ENCODE measurements at regions not wholly inside any gene's neighbourhood (a gene's known extent, or its start where the extent isn't known, plus 50 kb on each side); places are given as distances from the start of the nearest gene placed in this dataset.

- no peak for DNase-seq
Measured at GRCh38 chr11:112765337-112765736, 195.9 kb upstream of the NCAM1 start.

- DNase-seq, result no peak
Measured at GRCh38 chr11:112769170-112769569, 192.1 kb upstream of the NCAM1 start.

- no peak for DNase-seq
Measured at GRCh38 chr11:112769584-112769983, 191.6 kb upstream of the NCAM1 start.

- no peak for DNase-seq
Measured at GRCh38 chr11:112770033-112770432, 191.2 kb upstream of the NCAM1 start.

- DNase-seq, result no peak
Measured at GRCh38 chr11:112770487-112770886, 190.7 kb upstream of the NCAM1 start.

GRCh38 chr11:112771851-112772250, 189.4 kb upstream of the NCAM1 start:
- peak; percentile 28 for DNase-seq

- DNase-seq, result no peak
Measured at GRCh38 chr11:112773264-112773663, 188.0 kb upstream of the NCAM1 start.

- DNase-seq, result no peak
Measured at GRCh38 chr11:112776834-112777233, 184.4 kb upstream of the NCAM1 start.

GRCh38 chr11:112777283-112777751, 183.9 kb upstream of the NCAM1 start:
- DNase-seq, result no peak

- no peak for DNase-seq
Measured at GRCh38 chr11:112778091-112778876, 182.9 kb upstream of the NCAM1 start.

GRCh38 chr11:112778877-112779266, 182.3 kb upstream of the NCAM1 start:
- DNase-seq, result no peak

GRCh38 chr11:112780351-112781087, 180.7 kb upstream of the NCAM1 start:
- no peak for DNase-seq

- no peak for DNase-seq
Measured at GRCh38 chr11:112783945-112784322, 177.3 kb upstream of the NCAM1 start.

GRCh38 chr11:112784323-112785073, 176.7 kb upstream of the NCAM1 start:
- DNase-seq, result no peak

GRCh38 chr11:112785149-112785548, 176.1 kb upstream of the NCAM1 start:
- DNase-seq, result no peak

GRCh38 chr11:112785719-112786118, 175.5 kb upstream of the NCAM1 start:
- no peak for DNase-seq

GRCh38 chr11:112786196-112786595, 175.0 kb upstream of the NCAM1 start:
- DNase-seq, result no peak

- no peak for DNase-seq
Measured at GRCh38 chr11:112786886-112787530, 174.2 kb upstream of the NCAM1 start.

GRCh38 chr11:112789481-112789880, 171.7 kb upstream of the NCAM1 start:
- DNase-seq, result no peak

- no peak for DNase-seq
Measured at GRCh38 chr11:112790286-112790685, 170.9 kb upstream of the NCAM1 start.

GRCh38 chr11:112792070-112792469, 169.2 kb upstream of the NCAM1 start:
- no peak for DNase-seq

GRCh38 chr11:112793416-112793815, 167.8 kb upstream of the NCAM1 start:
- DNase-seq, result no peak

GRCh38 chr11:112794331-112794846, 166.8 kb upstream of the NCAM1 start:
- no peak for DNase-seq

Measured in suppressor macrophage treated with lipopolysaccharide for 4 hours (primary cell).